Mesenchymal stem cell (in vitro differentiated cells and primary cell): ENCODE measurements at regions not wholly inside any gene's neighbourhood (a gene's known extent, or its start where the extent isn't known, plus 50 kb on each side); places are given as distances from the start of the nearest gene placed in this dataset.

ENCODE experiments used
- DNase-seq: peaks from one replicate; pipeline ENCODE4 v3.0.0-alpha.2; 2013
- H2AFZ ChIP-seq: one replicate; pipeline ENCODE4 v1.6.1; 2013; ENCODE audit warnings: low read depth, mild to moderate bottlenecking, control low read depth, inconsistent platforms, low read length, moderate library complexity
- H2AK5ac ChIP-seq: 2 replicates; pipeline ENCODE4 v1.6.1; 2013; ENCODE audit warnings: low read length, moderate library complexity, mild to moderate bottlenecking, inconsistent platforms; ENCODE audit not compliant: severe bottlenecking
- H2BK120ac ChIP-seq: one replicate; pipeline ENCODE4 v1.6.1; 2013; ENCODE audit warnings: low read depth, mild to moderate bottlenecking, inconsistent platforms, low read length, moderate library complexity
- H2BK12ac ChIP-seq, 2 experiments: one replicate each; pipeline ENCODE4 v1.6.1; 2013; ENCODE audit warnings: inconsistent platforms in 2 of 2, low read length in 2 of 2, mild to moderate bottlenecking in 2 of 2, moderate library complexity in 2 of 2, control low read depth in 1 of 2
- H2BK15ac ChIP-seq: one replicate; pipeline ENCODE4 v1.6.1; 2013; ENCODE audit warnings: mild to moderate bottlenecking, low read depth, inconsistent platforms; ENCODE audit not compliant: poor library complexity, severe bottlenecking
- H2BK5ac ChIP-seq: 2 replicates; pipeline ENCODE4 v1.6.1; 2013; ENCODE audit warnings: low read depth, mild to moderate bottlenecking, low read length, control low read depth, inconsistent platforms; ENCODE audit not compliant: poor library complexity, severe bottlenecking
- H3K14ac ChIP-seq, 2 experiments: one replicate each; pipeline ENCODE4 v1.6.1; 2013; ENCODE audit warnings: inconsistent platforms in 2 of 2, low read length in 2 of 2, control low read depth in 1 of 2, mild to moderate bottlenecking in 1 of 2, moderate library complexity in 1 of 2
- H3K18ac ChIP-seq, 2 experiments: one replicate each; pipeline ENCODE4 v1.6.1; 2013; ENCODE audit warnings: inconsistent platforms in 2 of 2, low read length in 2 of 2, control low read depth in 1 of 2, low read depth in 1 of 2, mild to moderate bottlenecking in 1 of 2
- H3K23ac ChIP-seq, 2 experiments: one replicate each; pipeline ENCODE4 v1.6.1; 2013; ENCODE audit warnings: inconsistent platforms in 2 of 2, low read length in 2 of 2, mild to moderate bottlenecking in 2 of 2, moderate library complexity in 2 of 2, control low read depth in 1 of 2
- H3K27ac ChIP-seq: 2 replicates; pipeline ENCODE4 v1.5.1; 2013; ENCODE audit warnings: mild to moderate bottlenecking, moderate library complexity, low read length, control low read depth, inconsistent platforms; ENCODE audit not compliant: poor library complexity, severe bottlenecking
- H3K27me3 ChIP-seq, 2 experiments: 2 replicates each; pipeline versions ENCODE4 v1.6.1 to v1.7.0; 2013; ENCODE audit warnings: low read length in 2 of 2, mild to moderate bottlenecking in 2 of 2, moderate library complexity in 2 of 2, control low read depth in 1 of 2, inconsistent platforms in 1 of 2; ENCODE audit not compliant: control insufficient read depth in 1 of 2, insufficient read depth in 1 of 2
- H3K36me3 ChIP-seq, 2 experiments: 2 replicates each; pipeline versions ENCODE4 v1.6.1 to v1.7.0; 2013; ENCODE audit warnings: low read length in 2 of 2, control low read depth in 1 of 2, inconsistent platforms in 1 of 2, low read depth in 1 of 2, mild to moderate bottlenecking in 1 of 2; ENCODE audit not compliant: insufficient read depth in 2 of 2, control insufficient read depth in 1 of 2
- H3K4ac ChIP-seq, 2 experiments: one replicate each; pipeline ENCODE4 v1.6.1; 2013; ENCODE audit warnings: inconsistent platforms in 2 of 2, low read length in 2 of 2, mild to moderate bottlenecking in 2 of 2, moderate library complexity in 2 of 2, control low read depth in 1 of 2, low read depth in 1 of 2
- H3K4me1 ChIP-seq: 2 replicates; pipeline ENCODE4 v1.6.1; 2013; ENCODE audit warnings: low read depth, low read length, control low read depth; ENCODE audit not compliant: control insufficient read depth, insufficient read depth
- H3K4me2 ChIP-seq: 2 replicates; pipeline ENCODE4 v1.6.1; 2013; ENCODE audit warnings: low read length, mild to moderate bottlenecking, inconsistent platforms; ENCODE audit not compliant: poor library complexity, severe bottlenecking
- H3K4me3 ChIP-seq, 2 experiments: 2 replicates each; pipeline versions ENCODE4 v1.5.1 to v1.7.0; 2013; ENCODE audit warnings: low read length in 2 of 2, mild to moderate bottlenecking in 2 of 2, control low read depth in 1 of 2, low read depth in 1 of 2; ENCODE audit not compliant: insufficient read depth in 1 of 2
- H3K79me1 ChIP-seq: replicated peaks from 2 replicates; pipeline ENCODE4 v1.6.1; 2013; ENCODE audit warnings: mild to moderate bottlenecking, control low read depth, low read length, inconsistent platforms; ENCODE audit not compliant: poor library complexity, severe bottlenecking
- H3K9ac ChIP-seq: 2 replicates; pipeline ENCODE4 v1.7.0; 2013; ENCODE audit warnings: mild to moderate bottlenecking, low read length, moderate library complexity
- H3K9me3 ChIP-seq: 2 replicates; pipeline ENCODE4 v1.7.0; 2013; ENCODE audit warnings: mild to moderate bottlenecking, low read length; ENCODE audit not compliant: control insufficient read depth
- H4K8ac ChIP-seq: one replicate; pipeline ENCODE4 v1.6.1; 2013; ENCODE audit warnings: inconsistent platforms, mild to moderate bottlenecking, low read length, moderate library complexity
- H4K91ac ChIP-seq: one replicate; pipeline ENCODE4 v1.6.1; 2013; ENCODE audit warnings: mild to moderate bottlenecking, low read length, inconsistent platforms
- WGBS: methylation state at CpG from one replicate; pipeline ENCODE4 v1.1.7; 2013; ENCODE audit warnings: mixed read lengths; 5-methylcytosine and 5-hydroxymethylcytosine counted together

DNA sequence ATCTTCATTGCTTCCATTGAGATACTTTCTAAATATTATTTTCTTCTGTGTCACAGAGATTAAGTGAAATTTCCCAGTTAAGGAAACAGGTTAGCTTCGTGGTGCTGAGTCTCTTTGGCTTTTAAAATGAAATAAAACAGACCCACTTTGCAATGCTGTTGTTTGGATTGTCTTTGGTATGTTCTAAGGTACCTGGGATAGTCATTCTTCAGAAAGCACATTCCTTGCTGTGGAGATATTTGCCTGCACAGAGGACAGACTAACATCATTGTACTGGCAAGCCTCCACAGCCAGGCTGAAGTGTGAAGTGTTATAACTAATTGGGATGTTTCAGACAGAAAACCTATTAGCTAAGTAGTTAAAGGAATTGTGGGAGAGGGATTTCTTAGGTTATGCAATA is 148.8 kb upstream of the EPHA7 start:
- no peak overlapping the region for H3K18ac ChIP-seq
- H3K14ac ChIP-seq: no peak overlapping the region
- peak overlapping the region; percentile 27 for H2AFZ ChIP-seq
- WGBS: 23% methylated on average over 1 of the region's 1 CpG
- H2AK5ac ChIP-seq: no peak overlapping the region
- H4K91ac ChIP-seq: no peak overlapping the region
- no peak overlapping the region for H3K4ac ChIP-seq
- no peaks in the 10 kb centered on the region for H3K27me3 ChIP-seq
- DNase-seq: peak; percentile 23
- H3K79me1 ChIP-seq: no peaks in the 10 kb centered on the region
- no peak overlapping the region for H3K4me3 ChIP-seq
- H3K23ac ChIP-seq: no peak overlapping the region
- no peak overlapping the region for H2BK12ac ChIP-seq
- H3K27ac ChIP-seq: no peak overlapping the region
- no peak overlapping the region for H3K9ac ChIP-seq
- no peak overlapping the region for H3K4me2 ChIP-seq
- no peaks in the 10 kb centered on the region for H3K36me3 ChIP-seq
- no peak overlapping the region for H2BK5ac ChIP-seq
- H2BK120ac ChIP-seq: no peak overlapping the region
- H4K8ac ChIP-seq: no peak overlapping the region
- no peaks in the 10 kb centered on the region for H3K9me3 ChIP-seq
- H3K4me1 ChIP-seq: no peaks in the 10 kb centered on the region
- H2BK15ac ChIP-seq: no peak overlapping the region

DNA sequence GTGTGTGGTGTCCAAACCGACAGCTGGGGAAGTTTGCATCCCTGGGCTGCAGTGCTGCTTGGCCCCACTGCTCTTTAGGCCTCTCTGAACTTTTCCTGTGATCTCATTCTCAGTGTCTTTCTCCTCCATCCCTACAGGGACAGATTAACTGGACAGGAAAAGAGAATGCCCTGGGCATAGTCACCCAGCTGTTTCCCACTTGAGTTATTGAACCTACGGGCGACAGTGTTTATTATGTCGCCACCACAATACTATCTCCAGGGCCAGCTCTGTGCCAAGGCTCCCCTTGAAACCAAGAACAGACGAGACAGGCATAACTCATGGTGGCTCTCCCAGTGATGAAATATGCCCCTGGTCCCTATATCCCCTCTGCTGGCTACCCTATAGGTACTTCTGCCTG is 147.8 kb upstream of the EPHA7 start:
- Histone ChIP-seq H3K9ac (no peak overlapping the region), H2AFZ (no peak overlapping the region), H2BK5ac (no peak overlapping the region), H3K23ac (no peak overlapping the region), H3K4me1 (no peaks in the 10 kb centered on the region), H3K4ac (no peak overlapping the region), H2BK12ac (no peak overlapping the region), H3K27ac (no peak overlapping the region), H3K36me3 (no peaks in the 10 kb centered on the region), H3K14ac (no peak overlapping the region), H3K9me3 (no peaks in the 10 kb centered on the region), H3K27me3 (no peaks in the 10 kb centered on the region), H3K79me1 (no peaks in the 10 kb centered on the region), H2BK15ac (no peak overlapping the region), H2BK120ac (no peak overlapping the region), H4K91ac (no peak overlapping the region), H4K8ac (no peak overlapping the region), H3K4me2 (no peak overlapping the region), H2AK5ac (no peak overlapping the region), H3K4me3 (no peak overlapping the region), H3K18ac (no peak overlapping the region)
- 88% methylated on average over 5 of the region's 5 CpGs for WGBS
- DNase-seq: no peak

DNA sequence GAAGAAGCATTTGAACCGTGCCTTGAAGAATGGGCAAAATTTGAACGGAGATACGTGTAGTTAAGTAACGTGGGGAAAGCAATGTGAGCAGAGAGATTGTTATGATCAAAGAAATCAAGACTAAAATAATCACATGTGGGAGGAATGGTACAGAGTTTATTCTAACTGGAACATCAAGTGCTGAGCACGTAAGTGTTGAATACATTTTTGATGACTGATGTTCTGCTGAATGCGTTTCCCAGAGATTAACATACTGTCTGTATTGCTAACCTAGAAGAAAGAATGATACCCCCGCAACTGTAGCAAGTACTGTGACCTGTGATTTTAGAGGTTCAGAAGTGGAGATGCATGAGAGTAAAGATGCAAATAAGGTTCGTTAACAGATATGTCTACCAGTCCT is 146.9 kb upstream of the EPHA7 start:
- no peak overlapping the region for H3K9ac ChIP-seq
- no peak overlapping the region for H2BK120ac ChIP-seq
- H2AK5ac ChIP-seq: no peak overlapping the region
- no peaks in the 10 kb centered on the region for H3K36me3 ChIP-seq
- no peak overlapping the region for H4K91ac ChIP-seq
- no peak overlapping the region for H2BK12ac ChIP-seq
- H3K4me2 ChIP-seq: no peak overlapping the region
- H3K9me3 ChIP-seq: no peaks in the 10 kb centered on the region
- 97% methylated on average over 8 of the region's 8 CpGs for WGBS
- H3K4me3 ChIP-seq: no peak overlapping the region
- H3K14ac ChIP-seq: no peak overlapping the region
- H3K4me1 ChIP-seq: no peaks in the 10 kb centered on the region
- no peak overlapping the region for H2AFZ ChIP-seq
- H2BK15ac ChIP-seq: no peak overlapping the region
- no peaks in the 10 kb centered on the region for H3K27me3 ChIP-seq
- no peaks in the 10 kb centered on the region for H3K79me1 ChIP-seq
- H3K4ac ChIP-seq: no peak overlapping the region
- H3K18ac ChIP-seq: no peak overlapping the region
- DNase-seq: no peak
- no peak overlapping the region for H3K23ac ChIP-seq
- H3K27ac ChIP-seq: no peak overlapping the region
- H2BK5ac ChIP-seq: no peak overlapping the region
- H4K8ac ChIP-seq: no peak overlapping the region

DNA sequence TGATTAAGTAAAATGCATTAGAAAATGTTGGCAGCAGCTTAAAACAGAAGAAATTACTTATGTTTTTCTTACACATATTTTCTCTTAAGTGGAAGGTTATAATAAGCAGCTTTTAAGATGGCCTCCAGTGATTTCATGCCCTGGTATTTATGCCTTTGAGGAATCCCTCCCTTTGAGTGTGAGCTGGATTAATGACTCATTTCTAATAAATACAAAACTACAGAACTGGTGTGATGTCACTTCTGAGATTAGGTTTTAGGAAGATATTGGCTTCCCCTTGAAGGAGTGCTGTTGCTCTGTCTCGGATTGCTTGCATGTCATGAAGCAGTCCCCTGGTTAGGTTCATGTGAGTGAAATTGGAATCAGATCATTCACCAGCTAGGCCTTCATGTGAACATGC is 143.2 kb upstream of the EPHA7 start:
- no peak overlapping the region for H2BK12ac ChIP-seq
- no peaks in the 10 kb centered on the region for H3K79me1 ChIP-seq
- H2BK15ac ChIP-seq: no peak overlapping the region
- no peak overlapping the region for H2AK5ac ChIP-seq
- WGBS: 73% methylated on average over 1 of the region's 1 CpG
- no peak overlapping the region for H4K8ac ChIP-seq
- no peak overlapping the region for H3K9ac ChIP-seq
- H3K27me3 ChIP-seq: no peaks in the 10 kb centered on the region
- no peak overlapping the region for H3K14ac ChIP-seq
- H3K4me1 ChIP-seq: no peaks in the 10 kb centered on the region
- H3K4me3 ChIP-seq: no peak overlapping the region
- H3K27ac ChIP-seq: no peak overlapping the region
- H3K36me3 ChIP-seq: no peaks in the 10 kb centered on the region
- H2BK120ac ChIP-seq: no peak overlapping the region
- H2BK5ac ChIP-seq: no peak overlapping the region
- no peak overlapping the region for H3K23ac ChIP-seq
- H2AFZ ChIP-seq: no peak overlapping the region
- H4K91ac ChIP-seq: no peak overlapping the region
- no peaks in the 10 kb centered on the region for H3K9me3 ChIP-seq
- DNase-seq: peak; percentile 71
- no peak overlapping the region for H3K18ac ChIP-seq
- no peak overlapping the region for H3K4ac ChIP-seq
- H3K4me2 ChIP-seq: no peak overlapping the region
